Upper lobe of left lung (tissue), 6 donors: ENCODE measurements at regions not wholly inside any gene's neighbourhood (a gene's known extent, or its start where the extent isn't known, plus 50 kb on each side); places are given as distances from the start of the nearest gene placed in this dataset.
"Not testable (repeated sequence)": the region's sequence is repeated elsewhere in the genome, so short reads cannot be mapped to it uniquely, and the experiment has no call there.

Experiments
- ATAC-seq, 2 donors: fragments of 200-7000 bp; cut with Tn5 transposase; one replicate each; pipeline ENCODE4 v1.9.1; 2022; ENCODE audit warnings: mild to moderate bottlenecking in 2 of 2, moderate library complexity in 2 of 2; ENCODE audit not compliant: low FRiP score in 2 of 2
- DNase-seq, 2 donors: peaks; one replicate each; pipeline ENCODE4 v3.0.0-alpha.2; 2019 to 2020
- H3K27ac ChIP-seq, 4 donors: fragments of 200-600 bp; sonication (generic); one replicate each; pipeline ENCODE4 v1.5.1; 2016 to 2019
- H3K27me3 ChIP-seq, 4 donors: fragments of 200-600 bp; sonication (generic); one replicate each; pipeline ENCODE4 v1.5.1; 2017 to 2019
- H3K36me3 ChIP-seq, 4 donors: fragments of 200-600 bp; sonication (generic); one replicate each; pipeline ENCODE4 v1.5.1; 2016 to 2019
- H3K4me1 ChIP-seq, 4 donors: fragments of 200-600 bp; sonication (generic); one replicate each; pipeline ENCODE4 v1.5.1; 2018 to 2019
- H3K4me3 ChIP-seq, 4 donors: fragments of 200-600 bp; sonication (generic); one replicate each; pipeline ENCODE4 v1.5.1; 2017 to 2019; ENCODE audit warnings: mild to moderate bottlenecking in 2 of 4, moderate library complexity in 1 of 4
- H3K9me3 ChIP-seq, 4 donors: fragments of 200-600 bp; sonication (generic); one replicate each; pipeline ENCODE4 v1.5.1; 2018 to 2019
- WGBS, 2 donors: methylation state at CpG; one replicate each; pipeline ENCODE4 v1.1.5; 2017 to 2018; 5-methylcytosine and 5-hydroxymethylcytosine counted together
- donor health status: DM: no; HTN: no; CAD: no; lungs with moderate emphysema.
- donor health status: DM: no; HTN: yes; CAD: no; lungs with severe emphysema.

DNA sequence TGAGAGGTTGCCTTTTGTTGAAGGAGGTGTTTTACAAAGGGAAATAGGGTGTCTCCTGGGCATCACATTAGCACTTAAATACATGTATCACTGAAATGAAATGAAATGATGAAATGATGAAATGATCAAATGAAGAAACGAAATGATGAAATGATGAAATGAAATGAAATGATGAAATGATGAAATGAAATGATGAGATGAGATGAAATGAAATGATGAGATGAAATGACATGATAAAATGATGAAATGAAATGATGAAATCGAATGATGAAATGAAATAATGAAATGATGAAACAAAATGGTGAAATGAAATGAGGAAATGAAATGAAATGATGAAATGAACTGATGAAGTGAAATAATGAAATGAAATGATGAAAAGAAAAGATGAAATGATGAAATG lies 137.6 kb upstream of the ERV3-1 start:
- not testable (repeated sequence) for H3K36me3 ChIP-seq, H3K9me3 ChIP-seq, H3K27ac ChIP-seq, H3K27me3 ChIP-seq, DNase-seq, H3K4me3 ChIP-seq, ATAC-seq, H3K4me1 ChIP-seq
- 67 to 88% methylated on average over 2 of the region's 2 CpGs for WGBS, 2 donors

- ATAC-seq, H3K36me3 ChIP-seq, H3K9me3 ChIP-seq, H3K27ac ChIP-seq, DNase-seq, H3K4me1 ChIP-seq, H3K4me3 ChIP-seq, H3K27me3 ChIP-seq: not testable (repeated sequence)
- 60 to 95% methylated on average over 1 to 2 of the region's 6 CpGs for WGBS, 2 donors
These were observed 135.4 kb upstream of the ERV3-1 start for GRCh38 chr7:65141894-65142293.

DNA sequence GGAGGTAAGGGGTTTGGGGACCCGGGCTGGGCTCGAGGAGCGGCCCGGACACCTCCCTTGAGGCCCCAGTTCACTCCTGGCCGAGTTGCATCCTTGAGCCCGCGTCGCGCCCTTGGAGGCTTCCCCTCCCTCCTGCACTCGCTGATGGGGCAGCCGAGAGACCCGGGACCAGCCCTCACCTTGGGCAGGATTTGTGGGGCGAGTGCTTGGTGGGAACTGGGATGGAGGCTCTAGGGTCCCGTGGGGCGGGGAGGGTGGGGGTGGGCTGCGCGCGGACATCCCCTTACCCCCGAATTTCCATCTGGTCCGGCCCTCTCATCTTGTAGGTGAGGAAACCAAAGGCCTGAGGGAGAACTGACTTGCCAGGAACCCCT lies 134.9 kb upstream of the ERV3-1 start:
- H3K4me1 ChIP-seq, H3K9me3 ChIP-seq, H3K27ac ChIP-seq, ATAC-seq, H3K27me3 ChIP-seq, H3K36me3 ChIP-seq: not testable (repeated sequence)
- peak in 1 of 2 donors; percentile 79 for DNase-seq
- WGBS, 2 donors, result no CpG with 5 or more reads among the region's 20 CpGs
- peak overlapping the region in 1 of 4 donors; percentile 37 for H3K4me3 ChIP-seq

DNA sequence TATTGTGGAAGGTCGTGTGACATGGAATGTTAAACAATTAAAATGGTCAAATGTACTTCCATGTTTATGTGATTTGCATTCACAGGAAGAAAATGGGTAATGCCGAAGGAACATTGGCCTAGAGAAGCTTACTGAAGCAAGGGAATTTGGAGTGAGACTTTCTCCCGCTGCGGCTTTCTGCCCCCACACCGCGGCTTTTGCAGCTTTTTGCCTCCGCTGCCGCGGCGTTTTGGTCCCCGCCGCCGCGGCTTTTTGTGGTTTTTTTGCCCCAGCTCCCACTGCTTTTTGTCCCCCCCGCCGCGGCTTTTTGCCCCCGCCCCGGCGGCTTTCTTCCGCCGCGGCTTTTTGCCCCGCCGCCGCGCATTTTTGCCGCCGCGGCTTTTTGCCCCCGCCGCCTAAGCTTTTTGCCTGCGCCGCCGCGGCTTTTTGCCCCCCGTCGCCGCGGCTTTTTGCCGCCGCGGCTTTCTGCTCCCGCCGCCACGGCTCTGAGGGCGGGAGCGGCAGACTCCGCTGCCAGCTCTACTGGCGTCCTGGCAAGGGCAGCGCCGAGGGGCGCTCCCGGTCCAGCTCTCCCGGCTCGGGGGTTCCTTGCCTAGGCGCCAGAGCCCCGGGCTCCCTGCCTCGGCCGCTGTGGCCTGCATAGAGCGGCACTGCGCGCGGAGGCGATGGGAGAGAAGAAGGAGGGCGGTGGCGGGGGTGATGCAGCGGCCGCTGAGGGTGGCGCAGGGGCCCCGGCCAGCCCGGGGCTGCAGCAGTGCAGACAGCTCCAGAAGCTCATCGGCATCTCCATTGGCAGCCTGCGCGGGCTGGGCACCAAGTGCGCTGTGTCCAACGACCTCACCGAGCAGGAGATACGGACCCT lies 134.3 kb upstream of the ERV3-1 start:
- peak in 1 of 2 donors; percentile 32 for DNase-seq
- H3K4me3 ChIP-seq, result peak overlapping the region in 2 of 4 donors; percentile 24 to 37
- not testable (repeated sequence) for H3K27ac ChIP-seq, ATAC-seq, H3K36me3 ChIP-seq, H3K27me3 ChIP-seq, H3K4me1 ChIP-seq, H3K9me3 ChIP-seq
- 2% methylated on average over 20 of the region's 79 CpGs; no CpG with 5 or more reads in 1 of the 2 donors for WGBS, 2 donors

- H3K27ac ChIP-seq, H3K27me3 ChIP-seq, H3K9me3 ChIP-seq, H3K4me1 ChIP-seq, ATAC-seq, DNase-seq, H3K36me3 ChIP-seq, H3K4me3 ChIP-seq: not testable (repeated sequence)
- no CpG with 5 or more reads among the region's 5 CpGs for WGBS, 2 donors
These were observed 130.4 kb upstream of the ERV3-1 start for GRCh38 chr7:65136850-65137249.

DNA sequence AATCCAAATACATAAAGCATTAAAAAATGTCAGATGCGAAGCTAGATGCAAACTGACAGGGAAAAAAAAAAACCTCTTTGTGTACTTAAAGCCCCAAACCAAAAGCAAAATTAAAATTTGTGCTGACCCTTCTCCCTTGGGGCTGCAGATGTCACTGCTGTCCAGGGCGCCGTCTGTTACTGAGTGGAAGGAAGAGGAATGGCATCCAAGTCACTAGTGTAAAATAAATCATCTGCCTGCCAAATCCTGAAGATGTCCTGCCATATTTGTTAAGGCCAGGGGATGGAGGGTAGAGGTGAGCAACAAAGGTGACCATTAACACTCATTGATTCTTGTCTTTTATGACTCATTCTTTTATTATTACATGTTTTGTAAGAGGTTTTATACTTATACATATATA lies 126.6 kb upstream of the ERV3-1 start:
- not testable (repeated sequence) for H3K9me3 ChIP-seq, DNase-seq, ATAC-seq, H3K36me3 ChIP-seq, H3K27ac ChIP-seq, H3K4me3 ChIP-seq, H3K27me3 ChIP-seq, H3K4me1 ChIP-seq
- WGBS, 2 donors, result no CpG with 5 or more reads among the region's 3 CpGs

GRCh38 chr7:65132256-65132655 lies 125.8 kb upstream of the ERV3-1 start:
- H3K9me3 ChIP-seq, ATAC-seq, H3K36me3 ChIP-seq, H3K27me3 ChIP-seq, H3K4me3 ChIP-seq, DNase-seq, H3K27ac ChIP-seq, H3K4me1 ChIP-seq: not testable (repeated sequence)
- no CpG with 5 or more reads among the region's 1 CpG for WGBS, 2 donors

DNA sequence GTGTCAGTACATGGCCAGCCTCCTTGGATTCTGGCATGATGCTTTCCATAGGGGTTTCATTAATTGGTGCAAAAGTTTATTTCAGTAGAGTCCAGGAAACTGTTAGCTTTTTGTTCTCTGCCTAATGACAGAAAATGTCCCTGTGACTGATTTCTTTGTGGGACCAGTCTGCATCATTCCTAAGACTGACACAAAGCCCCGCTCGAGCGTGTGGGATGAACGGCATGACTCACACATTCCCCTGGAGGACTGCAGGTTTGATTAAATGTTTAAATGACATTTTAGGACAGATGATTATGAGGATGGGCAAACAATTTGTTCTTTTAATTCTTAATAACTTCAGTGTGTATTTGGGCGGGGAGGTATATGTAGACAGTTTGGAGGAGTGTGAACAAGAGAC lies 120.9 kb upstream of the ERV3-1 start:
- DNase-seq, ATAC-seq, H3K27me3 ChIP-seq, H3K9me3 ChIP-seq, H3K4me1 ChIP-seq, H3K36me3 ChIP-seq, H3K4me3 ChIP-seq, H3K27ac ChIP-seq: not testable (repeated sequence)
- WGBS, 2 donors, result no CpG with 5 or more reads among the region's 5 CpGs

- not testable (repeated sequence) for DNase-seq, ATAC-seq, H3K36me3 ChIP-seq, H3K4me1 ChIP-seq, H3K27ac ChIP-seq, H3K9me3 ChIP-seq, H3K27me3 ChIP-seq, H3K4me3 ChIP-seq
- WGBS, 2 donors, result no CpG with 5 or more reads among the region's 1 CpG
These were observed 118.1 kb upstream of the ERV3-1 start for GRCh38 chr7:65124600-65124999.

DNA sequence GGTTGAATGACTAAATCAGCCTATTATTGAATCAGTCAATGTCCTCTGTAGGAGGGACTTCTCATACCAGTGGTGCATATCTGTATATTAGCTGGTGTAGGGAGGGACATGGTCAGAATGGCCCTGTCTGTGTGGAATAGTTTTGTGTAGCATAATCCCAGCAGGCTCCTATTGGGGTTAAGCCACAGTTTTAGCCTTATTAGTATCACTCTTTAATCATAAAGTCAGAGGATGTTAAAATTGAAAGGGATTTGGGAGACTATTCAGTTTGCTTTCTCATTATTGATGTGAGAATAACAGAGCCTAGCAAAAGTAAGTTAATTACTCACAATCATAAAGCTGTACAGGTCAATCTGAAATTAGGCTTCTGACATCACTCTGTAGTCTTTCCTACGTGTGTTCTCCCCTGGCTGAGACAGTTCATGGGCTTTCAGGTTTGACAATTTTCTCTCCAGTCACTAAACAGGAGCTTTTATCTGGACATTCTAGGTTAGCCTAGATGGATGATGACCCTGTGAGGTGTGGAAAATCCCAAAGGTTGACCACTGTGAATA lies 99.2 kb upstream of the ERV3-1 start:
- DNase-seq, H3K27ac ChIP-seq, H3K9me3 ChIP-seq, ATAC-seq, H3K4me1 ChIP-seq, H3K36me3 ChIP-seq, H3K4me3 ChIP-seq, H3K27me3 ChIP-seq: not testable (repeated sequence)
- 85 to 100% methylated on average over 1 of the region's 1 CpG for WGBS, 2 donors

DNA sequence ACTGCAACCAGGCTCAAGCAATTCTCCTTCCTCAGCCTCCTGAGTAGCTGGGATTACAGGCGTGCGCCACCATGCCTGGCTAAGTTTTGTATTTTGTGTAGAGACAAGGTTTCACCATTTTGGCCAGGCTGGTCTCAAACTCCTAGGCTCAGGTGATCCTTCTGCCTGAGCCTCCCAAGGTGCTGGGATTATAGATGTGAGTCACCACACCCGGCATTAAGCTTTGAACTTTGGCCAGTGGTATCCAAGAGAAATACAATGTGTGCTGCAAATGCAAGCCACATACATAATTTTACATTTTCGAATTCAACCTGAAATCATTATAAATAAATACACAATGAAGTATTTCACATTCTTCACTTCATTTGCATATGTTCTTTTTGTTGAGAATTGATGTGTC lies 94.0 kb upstream of the ERV3-1 start:
- not testable (repeated sequence) for H3K4me3 ChIP-seq, ATAC-seq, H3K9me3 ChIP-seq, H3K27ac ChIP-seq, H3K27me3 ChIP-seq, H3K36me3 ChIP-seq, H3K4me1 ChIP-seq, DNase-seq
- WGBS, 2 donors, result 94 to 100% methylated on average over 3 to 4 of the region's 4 CpGs

DNA sequence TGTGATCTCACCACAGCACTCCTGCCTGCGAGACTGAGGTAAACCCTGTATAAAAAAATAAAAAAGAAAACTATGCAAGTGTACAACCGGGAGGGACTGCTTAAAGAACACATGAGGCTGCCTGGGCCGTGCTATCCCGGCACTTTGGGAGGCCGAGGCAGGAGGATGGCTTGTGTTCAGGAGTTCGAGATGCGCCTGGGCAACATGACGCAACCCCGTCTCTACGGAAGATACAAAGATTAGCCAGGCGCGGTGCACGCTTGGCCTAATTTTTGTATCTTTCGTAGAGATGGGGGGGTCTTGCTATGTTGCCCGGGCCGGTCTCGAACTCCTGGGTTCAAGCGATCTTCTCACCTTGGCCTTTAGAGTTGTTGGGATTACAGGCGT lies 75.2 kb upstream of the ERV3-1 start:
- not testable (repeated sequence) for H3K4me1 ChIP-seq, H3K27me3 ChIP-seq, ATAC-seq, DNase-seq, H3K36me3 ChIP-seq, H3K9me3 ChIP-seq
- Histone ChIP-seq H3K27ac (peak overlapping the region; percentile 69 to 86 (median 82)), H3K4me3 (peak overlapping the region in 3 of 4 donors; percentile 61 to 83 (median 71))
- 96 to 100% methylated on average over 1 to 19 of the region's 19 CpGs for WGBS, 2 donors
